ENCODE measurements at regions not wholly inside any gene's neighbourhood (a gene's known extent, or its start where the extent isn't known, plus 50 kb on each side); places are given as distances from the start of the nearest gene placed in this dataset.
A peak's percentile ranks its signal among the peaks of the same experiment; 100 is the strongest.

GRCh38 chr2:128368437-128369107, 49.9 kb upstream of the HS6ST1 start:
- DNase-seq: no peak

GRCh38 chr2:128369108-128369555, 50.5 kb upstream of the HS6ST1 start:
- DNase-seq: no peak

GRCh38 chr2:128369602-128370467, 51.2 kb upstream of the HS6ST1 start:
- DNase-seq: no peak

GRCh38 chr2:128370468-128371247, 52.0 kb upstream of the HS6ST1 start:
- DNase-seq: no peak

- DNase-seq: no peak
Observed at GRCh38 chr2:128371248-128371630, 52.6 kb upstream of the HS6ST1 start.

GRCh38 chr2:128371648-128372345, 53.1 kb upstream of the HS6ST1 start:
- no peak for DNase-seq

- no peak for DNase-seq
Observed at GRCh38 chr2:128372621-128373341, 54.1 kb upstream of the HS6ST1 start.

GRCh38 chr2:128373451-128374000, 54.9 kb upstream of the HS6ST1 start:
- DNase-seq: no peak

- no peak for DNase-seq
Observed at GRCh38 chr2:128374001-128374710, 55.5 kb upstream of the HS6ST1 start.

GRCh38 chr2:128374711-128375413, 56.2 kb upstream of the HS6ST1 start:
- DNase-seq: no peak

- no peak for DNase-seq
Observed at GRCh38 chr2:128375454-128375853, 56.8 kb upstream of the HS6ST1 start.

GRCh38 chr2:128376241-128377041, 57.8 kb upstream of the HS6ST1 start:
- no peak for DNase-seq

- DNase-seq: peak in 1 of 14 donors; percentile 60
Observed at GRCh38 chr2:128377071-128377910, 58.6 kb upstream of the HS6ST1 start.

- DNase-seq: no peak
Observed at GRCh38 chr2:128378231-128379020, 59.8 kb upstream of the HS6ST1 start.

GRCh38 chr2:128379021-128380015, 60.6 kb upstream of the HS6ST1 start:
- DNase-seq: no peak

Data from C1 segment of cervical spinal cord (tissue), 14 donors.